Thyroid gland (tissue), 4 donors: ENCODE measurements at regions not wholly inside any gene's neighbourhood (a gene's known extent, or its start where the extent isn't known, plus 50 kb on each side); places are given as distances from the start of the nearest gene placed in this dataset.

Source experiments
- DNase-seq, 2 donors: peaks; one replicate each; pipeline ENCODE4 v3.0.0-alpha.2; 2019
- H3K27ac ChIP-seq, 3 donors: fragments of 200-600 bp; sonication (generic); 1 replicate in 2 of 3; 2 replicates in 1 of 3; pipeline ENCODE4 v1.5.1; 2016 to 2019; ENCODE audit warnings: mild to moderate bottlenecking in 1 of 3, moderate library complexity in 1 of 3
- H3K27me3 ChIP-seq: fragments of 200-600 bp; sonication (generic); one replicate; pipeline ENCODE4 v1.5.1; 2019
- H3K36me3 ChIP-seq, 2 donors: fragments of 200-600 bp; sonication (generic); one replicate each; pipeline ENCODE4 v1.5.1; 2016 to 2019
- H3K4me1 ChIP-seq, 2 donors: fragments of 200-600 bp; sonication (generic); one replicate each; pipeline ENCODE4 v1.5.1; 2017 to 2019
- H3K4me3 ChIP-seq, 3 donors: fragments of 200-600 bp; sonication (generic); replicated peaks in 1 of 3; 1 replicate in 2 of 3; 2 replicates in 1 of 3; pipeline ENCODE4 v1.5.1; 2016; ENCODE audit warnings: mild to moderate bottlenecking in 1 of 3
- H3K9me3 ChIP-seq: fragments of 200-600 bp; sonication (generic); one replicate; pipeline ENCODE4 v1.5.1; 2017
- POLR2A ChIP-seq, 2 donors: fragments of 450-650 bp; IDR thresholded peaks; one replicate each; pipeline ENCODE4 v1.6.1; 2017; ENCODE audit warnings: antibody characterized with exemption in 2 of 2, mild to moderate bottlenecking in 2 of 2, moderate library complexity in 1 of 2
- WGBS, 2 donors: methylation state at CpG; one replicate each; pipeline ENCODE4 v1.1.5; 2017; 5-methylcytosine and 5-hydroxymethylcytosine counted together
- intact Hi-C: fragments of 100-400 bp; cut with DNase I; formaldehyde crosslinking; loops from one replicate; pipeline ENCODE4 v1.15.1; 2023
- TF ChIP-seq, protein P1 (sequence below), 6 experiments: fragments of 200-600 bp in 3 of 6; fragments of 450-650 bp in 3 of 6; sonication (generic) in 3 of 6; IDR thresholded peaks; one replicate each; pipeline ENCODE4 v1.5.1; 2016 to 2019; ENCODE audit warnings: antibody characterized with exemption in 6 of 6, mild to moderate bottlenecking in 2 of 6, inconsistent platforms in 1 of 6, moderate library complexity in 1 of 6

- intact Hi-C loops, result no loop called here
- Histone ChIP-seq H3K4me1 (peaks cover 12 to 28% of the 10 kb centered on the region in 2 donors), H3K36me3 (no peaks in the 10 kb centered on the region), H3K27me3 (no peaks in the 10 kb centered on the region), H3K9me3 (no peaks in the 10 kb centered on the region), H3K4me3 (no peak overlapping the region), H3K27ac (no peak overlapping the region)
- TF ChIP-seq, protein P1, sequence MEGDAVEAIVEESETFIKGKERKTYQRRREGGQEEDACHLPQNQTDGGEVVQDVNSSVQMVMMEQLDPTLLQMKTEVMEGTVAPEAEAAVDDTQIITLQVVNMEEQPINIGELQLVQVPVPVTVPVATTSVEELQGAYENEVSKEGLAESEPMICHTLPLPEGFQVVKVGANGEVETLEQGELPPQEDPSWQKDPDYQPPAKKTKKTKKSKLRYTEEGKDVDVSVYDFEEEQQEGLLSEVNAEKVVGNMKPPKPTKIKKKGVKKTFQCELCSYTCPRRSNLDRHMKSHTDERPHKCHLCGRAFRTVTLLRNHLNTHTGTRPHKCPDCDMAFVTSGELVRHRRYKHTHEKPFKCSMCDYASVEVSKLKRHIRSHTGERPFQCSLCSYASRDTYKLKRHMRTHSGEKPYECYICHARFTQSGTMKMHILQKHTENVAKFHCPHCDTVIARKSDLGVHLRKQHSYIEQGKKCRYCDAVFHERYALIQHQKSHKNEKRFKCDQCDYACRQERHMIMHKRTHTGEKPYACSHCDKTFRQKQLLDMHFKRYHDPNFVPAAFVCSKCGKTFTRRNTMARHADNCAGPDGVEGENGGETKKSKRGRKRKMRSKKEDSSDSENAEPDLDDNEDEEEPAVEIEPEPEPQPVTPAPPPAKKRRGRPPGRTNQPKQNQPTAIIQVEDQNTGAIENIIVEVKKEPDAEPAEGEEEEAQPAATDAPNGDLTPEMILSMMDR (IDR thresholded peaks at IDR 0.05), result no peak
- no peak for TF ChIP-seq POLR2A (IDR thresholded peaks at IDR 0.05)
- DNase-seq, result no peak
- 86 to 90% methylated on average over 8 of the region's 8 CpGs for WGBS, 2 donors
Measured at GRCh38 chr12:4009979-4010704, 136.9 kb upstream of the PARP11 start.

- DNase-seq, result no peak
- Histone ChIP-seq H3K9me3 (no peaks in the 10 kb centered on the region), H3K36me3 (no peaks in the 10 kb centered on the region), H3K27ac (no peak overlapping the region), H3K27me3 (no peaks in the 10 kb centered on the region), H3K4me3 (no peak overlapping the region), H3K4me1 (peaks cover 0 to 7% of the 10 kb centered on the region in 2 donors)
- 80 to 84% methylated on average over 4 of the region's 4 CpGs for WGBS, 2 donors
- TF ChIP-seq, protein P1 (IDR thresholded peaks at IDR 0.05), result no peak
- TF ChIP-seq POLR2A (IDR thresholded peaks at IDR 0.05), result no peak
- intact Hi-C loops, result no loop called here
Measured at GRCh38 chr12:4006743-4007142, 133.5 kb upstream of the PARP11 start.

DNA sequence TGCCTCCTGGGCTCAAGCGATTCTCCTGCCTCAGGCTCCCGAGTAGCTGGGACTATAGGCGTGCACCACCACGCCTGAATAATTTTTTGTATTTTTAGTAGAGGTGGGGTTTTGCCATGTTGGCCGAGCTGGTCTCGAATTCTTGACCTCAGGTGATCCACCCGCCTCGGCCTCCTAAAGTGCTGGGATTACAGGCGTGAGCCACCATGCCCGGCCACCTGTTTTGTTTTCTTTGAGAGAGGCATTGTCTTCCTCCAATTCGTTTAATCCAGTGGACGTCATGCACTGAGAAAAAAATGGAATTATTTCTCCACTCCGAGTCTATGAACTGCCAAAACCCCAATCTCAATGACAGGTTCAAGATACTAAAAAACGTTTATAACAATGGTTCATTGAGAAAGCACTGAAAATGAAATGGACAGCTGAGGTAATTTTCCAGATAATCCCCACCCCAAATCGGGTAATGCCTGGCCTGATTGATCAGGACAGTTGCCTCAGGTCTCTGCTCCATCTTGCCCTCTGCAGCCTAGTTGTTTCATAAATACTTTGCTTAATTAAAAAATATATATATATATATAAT lies 132.7 kb upstream of the PARP11 start:
- Histone ChIP-seq H3K27ac (no peak overlapping the region), H3K4me3 (no peak overlapping the region), H3K36me3 (no peaks in the 10 kb centered on the region), H3K4me1 (no peaks in the 10 kb centered on the region), H3K27me3 (no peaks in the 10 kb centered on the region), H3K9me3 (no peaks in the 10 kb centered on the region)
- no peak for DNase-seq
- TF ChIP-seq, protein P1 (IDR thresholded peaks at IDR 0.05), result no peak
- TF ChIP-seq POLR2A (IDR thresholded peaks at IDR 0.05), result no peak
- WGBS, 2 donors, result 88 to 91% methylated on average over 15 of the region's 15 CpGs
- intact Hi-C loops, result no loop called here

DNA sequence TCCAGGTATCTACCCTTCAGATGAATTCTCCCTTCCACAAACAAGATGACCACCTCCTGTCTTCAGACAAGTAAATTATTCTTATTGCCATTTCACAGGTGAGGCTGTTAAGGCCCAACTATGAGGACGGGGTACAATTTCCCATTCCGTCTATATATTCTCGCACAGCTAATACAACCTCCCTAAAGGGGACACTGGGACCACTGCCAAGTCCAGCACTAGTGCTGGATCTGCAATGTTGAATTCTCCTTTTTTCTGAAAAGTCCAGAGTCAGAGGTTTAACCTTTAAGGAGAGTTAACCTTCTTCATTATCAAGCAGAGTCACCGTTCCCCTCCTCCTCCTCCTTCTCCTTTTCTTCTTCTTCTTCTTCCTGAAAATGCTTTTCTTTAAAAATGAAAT lies 130.4 kb upstream of the PARP11 start:
- peaks cover 14 to 17% of the 10 kb centered on the region in 2 donors for H3K4me1 ChIP-seq
- H3K4me3 ChIP-seq, result no peak overlapping the region
- no peaks in the 10 kb centered on the region for H3K27me3 ChIP-seq
- 81 to 83% methylated on average over 4 of the region's 4 CpGs for WGBS, 2 donors
- no peaks in the 10 kb centered on the region for H3K36me3 ChIP-seq
- intact Hi-C loops, result no loop called here
- no peaks in the 10 kb centered on the region for H3K9me3 ChIP-seq
- DNase-seq, result no peak
- TF ChIP-seq POLR2A (IDR thresholded peaks at IDR 0.05), result no peak
- TF ChIP-seq, protein P1 (IDR thresholded peaks at IDR 0.05), result no peak
- no peak overlapping the region for H3K27ac ChIP-seq

DNA sequence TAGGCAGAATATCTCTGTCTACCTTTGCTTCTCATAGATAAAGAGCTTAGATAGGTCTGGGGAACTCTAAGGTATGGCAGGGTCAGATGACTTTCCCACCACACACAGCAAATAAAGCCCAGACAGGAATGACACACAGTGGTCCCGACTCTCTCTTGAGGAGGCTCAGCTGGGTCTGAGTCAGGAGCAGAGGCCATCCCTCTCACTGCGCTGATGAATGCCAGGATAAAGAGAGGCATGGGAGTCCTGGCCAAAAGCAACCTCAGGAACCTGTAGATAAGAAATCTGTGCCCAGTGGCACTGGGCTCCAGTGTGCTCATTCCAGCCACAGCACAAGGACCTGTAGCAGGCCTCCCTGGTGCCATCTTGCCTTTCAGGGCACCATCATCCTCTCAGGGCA lies 129.4 kb upstream of the PARP11 start:
- 71 to 100% methylated on average over 1 to 2 of the region's 2 CpGs for WGBS, 2 donors
- Histone ChIP-seq H3K27ac (no peak overlapping the region), H3K4me3 (no peak overlapping the region), H3K27me3 (no peaks in the 10 kb centered on the region), H3K36me3 (no peaks in the 10 kb centered on the region), H3K4me1 (peaks cover 14 to 17% of the 10 kb centered on the region in 2 donors), H3K9me3 (no peaks in the 10 kb centered on the region)
- TF ChIP-seq POLR2A (IDR thresholded peaks at IDR 0.05), result no peak
- TF ChIP-seq, protein P1 (IDR thresholded peaks at IDR 0.05), result no peak
- intact Hi-C loops, result no loop called here
- no peak for DNase-seq
